NCI-H1436 treated with DMSO at 0.1 percent for 48 hours (cell line): ENCODE measurements at regions not wholly inside any gene's neighbourhood (a gene's known extent, or its start where the extent isn't known, plus 50 kb on each side); places are given as distances from the start of the nearest gene placed in this dataset.
"Not testable (repeated sequence)": the region's sequence is repeated elsewhere in the genome, so short reads cannot be mapped to it uniquely, and the experiment has no call there.

ENCODE experiments used
- DNase-seq: peaks from one replicate; lab custom pipeline; 2025; lab: John Stamatoyannopoulos, UW

DNA sequence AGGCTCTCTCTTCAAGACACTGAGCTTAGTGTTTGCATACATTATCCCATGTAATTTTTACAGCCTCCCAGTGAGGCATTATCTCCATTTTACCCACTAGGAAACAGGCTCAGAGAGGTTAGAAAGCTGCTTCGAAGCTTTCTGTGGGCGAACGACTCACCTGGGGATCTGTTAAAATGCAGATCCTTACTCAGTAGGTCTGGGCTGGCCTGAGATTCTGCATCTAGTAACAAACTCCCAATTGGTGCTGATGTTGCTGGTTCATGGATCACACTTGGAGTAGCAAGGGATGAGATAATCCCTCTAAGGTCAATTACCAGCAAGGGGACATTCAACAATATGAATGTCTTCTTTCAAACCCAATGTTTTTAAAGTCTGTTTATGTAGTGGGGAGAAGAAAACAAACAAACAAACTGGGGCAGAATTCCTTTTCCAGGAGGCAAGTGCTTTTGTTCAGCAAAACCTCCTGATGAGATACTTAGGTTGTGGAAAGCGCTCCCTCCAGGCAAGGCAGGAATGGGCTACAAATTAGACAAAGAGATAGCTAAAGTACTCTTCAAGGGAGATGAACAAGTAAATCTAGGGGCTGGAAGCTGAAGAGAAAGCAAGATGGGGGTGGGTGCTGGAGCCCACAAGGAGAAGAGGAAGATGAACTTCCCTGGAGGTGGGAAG lies 311.9 kb downstream of the SHQ1 start:
- no peak for DNase-seq

DNA sequence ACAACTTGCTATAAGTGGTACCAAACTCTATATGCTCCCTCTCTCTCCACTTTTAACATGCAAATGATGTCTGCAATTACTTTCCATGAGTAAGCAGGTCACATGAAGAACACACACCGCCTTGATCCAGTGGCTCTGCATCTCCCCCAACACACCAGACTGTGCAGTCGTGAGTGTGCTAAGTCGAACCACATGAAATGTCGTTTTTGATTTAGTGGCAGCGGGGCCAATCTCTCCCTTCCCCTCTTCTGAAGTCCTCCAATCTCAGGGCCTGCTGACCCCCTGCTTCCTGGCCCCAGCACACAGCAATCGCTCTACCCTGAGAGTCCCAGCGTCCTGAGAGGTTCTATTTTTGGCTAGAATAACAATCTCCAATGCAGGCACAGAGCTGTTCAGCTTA lies 312.5 kb downstream of the SHQ1 start:
- no peak for DNase-seq

GRCh38 chr3:72533591-72534473 lies 314.4 kb downstream of the SHQ1 start:
- no peak for DNase-seq

- no peak for DNase-seq
Measured at GRCh38 chr3:72530426-72530825, 317.8 kb downstream of the SHQ1 start.

GRCh38 chr3:72529081-72529480 lies 319.2 kb downstream of the SHQ1 start:
- DNase-seq: no peak

- DNase-seq: no peak
Measured at GRCh38 chr3:72523429-72524151, 324.7 kb downstream of the SHQ1 start.

GRCh38 chr3:72520690-72521308 lies 327.4 kb downstream of the SHQ1 start:
- DNase-seq: no peak

- no peak for DNase-seq
Measured at GRCh38 chr3:72519946-72520604, 328.2 kb downstream of the SHQ1 start.

DNA sequence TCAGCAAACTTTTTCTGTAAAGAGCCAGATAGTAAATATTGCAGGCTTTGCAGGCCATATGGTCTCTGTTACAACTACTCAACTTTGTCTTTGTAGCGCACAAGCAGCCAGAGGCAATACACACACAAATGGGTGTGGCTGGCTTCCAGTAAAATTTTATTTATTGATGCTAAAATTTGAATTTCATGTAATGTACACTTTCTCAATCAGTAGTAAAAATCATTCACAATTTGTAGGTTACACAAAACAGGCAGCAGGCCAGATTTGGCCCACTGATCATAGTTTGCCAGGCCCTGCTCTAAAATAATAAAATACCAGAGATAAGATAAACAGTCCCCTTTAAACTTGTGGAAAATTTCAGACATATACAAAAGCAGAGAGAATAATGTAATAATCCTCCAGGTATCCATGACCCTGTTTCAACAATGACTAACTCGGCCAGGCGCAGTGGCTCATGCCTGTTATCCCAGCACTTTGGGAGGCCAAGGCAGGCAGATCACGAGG lies 330.3 kb downstream of the SHQ1 start:
- DNase-seq: no peak

- DNase-seq: no peak
Measured at GRCh38 chr3:72517336-72517735, 330.9 kb downstream of the SHQ1 start.

DNA sequence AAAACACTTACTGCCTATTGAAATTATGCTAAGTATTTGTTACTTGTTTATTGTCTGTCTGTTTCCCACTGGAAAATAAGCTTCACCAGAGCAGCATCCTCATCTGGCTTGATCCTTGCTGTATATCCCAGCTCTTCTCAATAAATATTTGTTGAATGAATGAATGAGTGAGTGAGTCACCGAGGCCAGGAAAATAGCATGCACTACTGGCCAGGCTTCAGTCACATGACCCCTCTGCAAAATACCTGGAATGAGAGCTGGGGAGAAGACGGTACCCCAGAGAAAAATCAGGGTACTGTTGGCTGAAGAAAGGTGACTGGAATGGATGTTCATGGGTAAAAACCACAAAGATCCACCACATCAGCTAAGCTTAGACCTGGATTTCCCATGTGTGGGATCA lies 331.9 kb downstream of the SHQ1 start:
- no peak for DNase-seq

GRCh38 chr3:72515941-72516340 lies 332.3 kb downstream of the SHQ1 start:
- DNase-seq: no peak

GRCh38 chr3:72515281-72515680 lies 333.0 kb downstream of the SHQ1 start:
- DNase-seq: no peak

- DNase-seq: no peak
Measured at GRCh38 chr3:72510247-72510646, 338.0 kb downstream of the SHQ1 start.

DNA sequence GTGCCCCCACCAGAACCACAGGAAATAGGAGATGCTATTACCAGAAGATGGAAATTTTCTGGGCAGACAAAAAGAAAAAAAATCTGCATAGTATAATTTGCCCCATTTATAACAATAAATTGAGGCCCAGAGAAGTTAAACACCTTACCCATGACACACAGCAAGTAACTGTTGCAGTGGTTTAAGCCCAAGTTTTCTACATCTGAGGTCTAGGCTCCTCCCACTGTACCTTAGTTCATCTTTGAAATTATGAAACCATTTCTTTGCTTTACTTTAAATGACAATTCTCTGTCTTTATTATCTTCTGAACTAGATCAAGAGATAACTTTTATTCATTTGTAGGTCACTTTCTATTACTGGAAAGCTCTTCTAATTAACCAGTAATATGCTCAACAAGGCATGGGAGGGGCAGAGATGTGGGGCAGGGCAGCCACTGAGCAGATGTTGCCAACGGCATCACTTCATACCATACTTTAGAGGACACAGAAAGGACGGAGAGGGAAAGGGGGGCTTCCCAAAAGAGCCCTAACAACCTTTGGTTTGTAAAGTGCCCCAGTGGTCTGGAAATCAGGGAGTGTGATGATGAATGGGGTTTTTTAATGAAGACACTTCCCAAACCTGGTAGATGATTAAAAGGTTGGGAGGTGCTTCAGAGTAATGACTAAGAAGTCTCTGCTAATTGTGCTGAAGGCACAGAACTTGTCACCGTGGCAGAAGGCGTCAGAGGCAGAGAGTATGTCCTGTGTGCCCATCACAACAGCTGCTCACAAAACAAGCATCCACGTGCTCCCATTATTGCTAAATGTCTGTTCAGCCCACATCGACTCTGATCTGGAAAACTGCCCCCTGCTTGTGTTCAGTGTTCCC lies 342.5 kb downstream of the SHQ1 start:
- no peak for DNase-seq

DNA sequence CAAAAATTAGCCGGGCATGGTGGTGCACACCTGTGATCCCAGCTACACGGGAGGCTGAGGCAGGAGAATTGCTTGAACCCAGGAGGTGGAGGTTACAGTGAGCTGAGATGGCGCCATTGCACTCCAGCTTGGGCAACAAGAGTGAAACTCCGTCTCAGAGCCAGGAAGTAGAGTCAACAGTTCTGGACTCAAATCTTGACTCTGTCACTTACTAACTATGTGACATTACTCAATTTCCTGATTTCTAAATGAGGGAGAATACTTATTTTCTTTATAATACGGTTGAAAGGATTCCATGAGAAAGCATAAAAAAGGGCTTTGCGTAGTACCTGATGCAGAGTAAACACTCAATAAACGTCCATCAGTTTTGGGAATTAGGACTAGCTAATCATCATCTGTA lies 350.7 kb downstream of the SHQ1 start:
- DNase-seq: not testable (repeated sequence)

GRCh38 chr3:72496051-72496670 lies 352.1 kb downstream of the SHQ1 start:
- DNase-seq: no peak

GRCh38 chr3:72494626-72495025 lies 353.6 kb downstream of the SHQ1 start:
- DNase-seq: no peak

GRCh38 chr3:72494130-72494529 lies 354.1 kb downstream of the SHQ1 start:
- no peak for DNase-seq

GRCh38 chr3:72492240-72492639 lies 356.0 kb downstream of the SHQ1 start:
- DNase-seq: no peak
